Activated CD8-positive, alpha-beta memory T cell treated with anti-CD3 and anti-CD28 coated beads, Interleukin-2, amount 50 U/mL, for 24 hours (primary cell): ENCODE measurements at regions not wholly inside any gene's neighbourhood (a gene's known extent, or its start where the extent isn't known, plus 50 kb on each side); places are given as distances from the start of the nearest gene placed in this dataset.
"Not testable (repeated sequence)": the region's sequence is repeated elsewhere in the genome, so short reads cannot be mapped to it uniquely, and the experiment has no call there.

ENCODE experiments used
- DNase-seq: peaks from one replicate; pipeline ENCODE4 v3.0.0-alpha.2; 2020; ENCODE audit errors: extremely low read depth

- DNase-seq: no peak
These were observed 51.8 kb upstream of the PMAIP1 start for GRCh38 chr18:59848002-59848401.

- not testable (repeated sequence) for DNase-seq
These were observed 52.3 kb upstream of the PMAIP1 start for GRCh38 chr18:59847491-59847846.

GRCh38 chr18:59846814-59847490 lies 52.8 kb upstream of the PMAIP1 start:
- peak; percentile 2 for DNase-seq

GRCh38 chr18:59842947-59843346 lies 56.8 kb upstream of the PMAIP1 start:
- DNase-seq: no peak

GRCh38 chr18:59839931-59840685 lies 59.7 kb upstream of the PMAIP1 start:
- no peak for DNase-seq

- DNase-seq: no peak
These were observed 60.5 kb upstream of the PMAIP1 start for GRCh38 chr18:59839246-59839645.

GRCh38 chr18:59837586-59837985 lies 62.2 kb upstream of the PMAIP1 start:
- peak; percentile 9 for DNase-seq

GRCh38 chr18:59835605-59836379 lies 64.0 kb upstream of the PMAIP1 start:
- DNase-seq: no peak

GRCh38 chr18:59834267-59834666 lies 65.5 kb upstream of the PMAIP1 start:
- no peak for DNase-seq

- no peak for DNase-seq
These were observed 66.0 kb upstream of the PMAIP1 start for GRCh38 chr18:59833785-59834184.

GRCh38 chr18:59823596-59824195 lies 76.1 kb upstream of the PMAIP1 start:
- DNase-seq: peak; percentile 6

- no peak for DNase-seq
These were observed 76.9 kb upstream of the PMAIP1 start for GRCh38 chr18:59822612-59823550.

GRCh38 chr18:59821983-59822382 lies 77.8 kb upstream of the PMAIP1 start:
- DNase-seq: no peak

- DNase-seq: no peak
These were observed 79.1 kb upstream of the PMAIP1 start for GRCh38 chr18:59820663-59821062.

GRCh38 chr18:59818769-59819168 lies 81.0 kb upstream of the PMAIP1 start:
- no peak for DNase-seq

- no peak for DNase-seq
These were observed 84.9 kb upstream of the PMAIP1 start for GRCh38 chr18:59814891-59815290.

- no peak for DNase-seq
These were observed 85.9 kb upstream of the PMAIP1 start for GRCh38 chr18:59813942-59814341.

GRCh38 chr18:59810735-59811520 lies 88.9 kb upstream of the PMAIP1 start:
- no peak for DNase-seq

- no peak for DNase-seq
These were observed 89.6 kb upstream of the PMAIP1 start for GRCh38 chr18:59810183-59810582.

- no peak for DNase-seq
These were observed 97.8 kb upstream of the PMAIP1 start for GRCh38 chr18:59802031-59802430.
